ENCODE measurements at regions not wholly inside any gene's neighbourhood (a gene's known extent, or its start where the extent isn't known, plus 50 kb on each side); places are given as distances from the start of the nearest gene placed in this dataset.

- Histone ChIP-seq H3K4me3 (ENCODE audit: control insufficient read depth in 1 of 7, extremely low read depth in 1 of 7, insufficient read depth in 4 of 7, low read depth in 2 of 7, low read length in 6 of 7) (no peak overlapping the region), H3K27ac (ENCODE audit: insufficient read depth in 1 of 2, low read depth in 1 of 2, low read length in 2 of 2, poor library complexity in 1 of 2, severe bottlenecking in 2 of 2) (no peak overlapping the region), H3K36me3 (ENCODE audit: control insufficient read depth in 4 of 4, insufficient read depth in 4 of 4, low read length in 3 of 4) (no peaks in the 10 kb centered on the region), H3K9me3 (ENCODE audit: control extremely low read depth in 1 of 5, control insufficient read depth in 4 of 5, insufficient read depth in 2 of 5, low read depth in 1 of 5, low read length in 4 of 5) (peaks cover 0 to 5% (median 3%) of the 10 kb centered on the region in 5 experiments), H3K4me1 (ENCODE audit: control extremely low read depth in 1 of 4, control insufficient read depth in 4 of 4, insufficient read depth in 4 of 4, low read length in 3 of 4) (peaks cover 0 to 3% (median 0%) of the 10 kb centered on the region in 4 experiments), H3K27me3 (replicated peaks in 2 of 5; ENCODE audit: control insufficient read depth in 4 of 5, insufficient read depth in 5 of 5, low read length in 4 of 5) (peaks cover 0 to 2% (median 0%) of the 10 kb centered on the region in 5 experiments)
- CTCF ChIA-PET = interaction anchor here (0.9 to 3.1 kb wide), 5 partner anchors 10 to 1286 kb away, joined by 3 to 11 read pairs (median 7); partner anchors contain the start of gene IPO8
- WGBS (ENCODE audit: insufficient coverage) = no CpG with 5 or more reads among the region's 1 CpG
- no peak for DNase-seq
- POLR2A ChIA-PET = no interaction called here
These were observed 51.2 kb upstream of the CAPRIN2 start for GRCh38 chr12:30805959-30806358.

Data from common myeloid progenitor, CD34-positive (primary cell).